ENCODE measurements at regions not wholly inside any gene's neighbourhood (a gene's known extent, or its start where the extent isn't known, plus 50 kb on each side); places are given as distances from the start of the nearest gene placed in this dataset.

- no peak for TF ChIP-seq FOXP2 (optimal IDR thresholded peaks at IDR 0.05; ENCODE audit: control extremely low read depth, extremely low read length, insufficient read depth)
- no peak for TF ChIP-seq EZH2 (IDR thresholded peaks at IDR 0.05)
Measured at GRCh38 chr6:144352331-144352730, 67.2 kb downstream of the UTRN start.

Data from SK-N-MC (cell line).